Effector memory CD4-positive, alpha-beta T cell (primary cell): ENCODE measurements at regions not wholly inside any gene's neighbourhood (a gene's known extent, or its start where the extent isn't known, plus 50 kb on each side); places are given as distances from the start of the nearest gene placed in this dataset.
"Not testable (repeated sequence)": the region's sequence is repeated elsewhere in the genome, so short reads cannot be mapped to it uniquely, and the experiment has no call there.

Experiments
- DNase-seq, 3 donors: peaks; one replicate each; pipeline ENCODE4 v3.0.0-alpha.2; 2020
- H3K27ac ChIP-seq: 2 replicates; pipeline ENCODE4 v1.7.0; 2013; ENCODE audit warnings: mild to moderate bottlenecking, low read length, moderate library complexity; ENCODE audit not compliant: insufficient read depth, poor library complexity, severe bottlenecking
- H3K27me3 ChIP-seq: replicated peaks from 2 replicates; pipeline ENCODE4 v1.7.0; 2013; ENCODE audit warnings: mild to moderate bottlenecking, low read length; ENCODE audit not compliant: insufficient read depth, control insufficient read depth, poor library complexity, severe bottlenecking
- H3K36me3 ChIP-seq: 2 replicates; pipeline ENCODE4 v1.7.0; 2013; ENCODE audit warnings: mild to moderate bottlenecking, low read length, moderate library complexity; ENCODE audit not compliant: control insufficient read depth, insufficient read depth
- H3K4me1 ChIP-seq: 2 replicates; pipeline ENCODE4 v1.7.0; 2013; ENCODE audit warnings: low read length, mild to moderate bottlenecking; ENCODE audit not compliant: control insufficient read depth, insufficient read depth, poor library complexity, severe bottlenecking
- H3K4me3 ChIP-seq: 2 replicates; pipeline ENCODE4 v1.7.0; 2013; ENCODE audit warnings: low read length, low read depth, mild to moderate bottlenecking; ENCODE audit not compliant: insufficient read depth, poor library complexity, severe bottlenecking
- H3K9me3 ChIP-seq: 2 replicates; pipeline ENCODE4 v1.7.0; 2013; ENCODE audit warnings: mild to moderate bottlenecking, low read length, moderate library complexity; ENCODE audit not compliant: control insufficient read depth

GRCh38 chr7:145434811-145435210 is 599.0 kb upstream of the TPK1 start:
- Histone ChIP-seq H3K27ac (no peak overlapping the region), H3K4me1 (no peaks in the 10 kb centered on the region), H3K27me3 (no peaks in the 10 kb centered on the region), H3K4me3 (no peak overlapping the region), H3K9me3 (no peaks in the 10 kb centered on the region), H3K36me3 (no peaks in the 10 kb centered on the region)
- no peak for DNase-seq

GRCh38 chr7:145431834-145432233 is 596.0 kb upstream of the TPK1 start:
- H3K4me1 ChIP-seq, result no peaks in the 10 kb centered on the region
- no peak overlapping the region for H3K4me3 ChIP-seq
- no peak overlapping the region for H3K27ac ChIP-seq
- H3K27me3 ChIP-seq, result no peaks in the 10 kb centered on the region
- no peaks in the 10 kb centered on the region for H3K9me3 ChIP-seq
- H3K36me3 ChIP-seq, result no peaks in the 10 kb centered on the region
- no peak for DNase-seq

DNA sequence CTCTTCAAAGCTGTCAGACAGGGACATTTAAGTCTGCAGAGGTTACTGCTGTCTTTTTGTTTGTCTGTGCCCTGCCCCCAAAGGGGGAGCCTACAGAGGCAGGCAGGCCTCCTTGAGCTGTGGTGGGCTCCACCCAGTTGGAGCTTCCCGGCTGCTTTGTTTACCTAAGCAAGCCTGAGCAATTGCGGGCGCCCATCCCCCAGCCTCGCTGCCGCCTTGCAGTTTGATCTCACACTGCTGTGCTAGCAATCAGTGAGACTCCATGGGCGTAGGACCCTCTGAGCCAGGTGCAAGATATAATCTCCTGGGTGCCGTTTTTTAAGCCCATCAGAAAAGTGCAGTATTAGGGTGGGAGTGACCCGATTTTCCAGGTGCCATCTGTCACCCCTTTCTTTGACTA is 582.6 kb upstream of the TPK1 start:
- not testable (repeated sequence) for H3K27ac ChIP-seq, H3K4me3 ChIP-seq, H3K27me3 ChIP-seq, DNase-seq, H3K9me3 ChIP-seq, H3K4me1 ChIP-seq, H3K36me3 ChIP-seq

DNA sequence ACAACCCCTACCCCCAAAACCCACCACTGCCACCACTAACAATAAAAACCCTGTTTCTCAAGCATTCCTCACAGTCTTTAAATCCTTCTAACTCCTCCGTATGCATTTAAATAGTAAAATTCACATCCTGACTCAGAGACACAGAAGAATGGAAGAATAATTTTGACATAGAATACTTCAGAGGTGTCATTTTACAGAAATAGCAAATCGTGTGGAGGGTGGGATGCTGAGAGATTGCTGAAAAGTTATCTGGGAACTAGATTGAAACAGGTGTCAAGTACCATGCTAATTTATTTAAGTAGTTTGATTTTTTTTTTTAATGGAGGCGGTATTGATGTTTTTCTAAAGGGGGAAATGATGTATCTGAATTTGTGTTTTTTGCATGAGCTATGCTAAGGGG is 575.2 kb upstream of the TPK1 start:
- no peaks in the 10 kb centered on the region for H3K9me3 ChIP-seq
- H3K4me3 ChIP-seq, result no peak overlapping the region
- H3K36me3 ChIP-seq, result no peaks in the 10 kb centered on the region
- H3K27ac ChIP-seq, result no peak overlapping the region
- no peaks in the 10 kb centered on the region for H3K4me1 ChIP-seq
- H3K27me3 ChIP-seq, result no peaks in the 10 kb centered on the region
- DNase-seq, result no peak

GRCh38 chr7:145398758-145399157 is 562.9 kb upstream of the TPK1 start:
- Histone ChIP-seq H3K36me3 (no peaks in the 10 kb centered on the region), H3K27ac (no peak overlapping the region), H3K4me3 (no peak overlapping the region), H3K9me3 (no peaks in the 10 kb centered on the region), H3K4me1 (no peaks in the 10 kb centered on the region), H3K27me3 (no peaks in the 10 kb centered on the region)
- DNase-seq, result no peak

GRCh38 chr7:145394126-145394525 is 558.3 kb upstream of the TPK1 start:
- Histone ChIP-seq H3K4me1 (no peaks in the 10 kb centered on the region), H3K4me3 (no peak overlapping the region), H3K36me3 (no peaks in the 10 kb centered on the region), H3K27me3 (no peaks in the 10 kb centered on the region), H3K9me3 (no peaks in the 10 kb centered on the region), H3K27ac (no peak overlapping the region)
- DNase-seq, result no peak

DNA sequence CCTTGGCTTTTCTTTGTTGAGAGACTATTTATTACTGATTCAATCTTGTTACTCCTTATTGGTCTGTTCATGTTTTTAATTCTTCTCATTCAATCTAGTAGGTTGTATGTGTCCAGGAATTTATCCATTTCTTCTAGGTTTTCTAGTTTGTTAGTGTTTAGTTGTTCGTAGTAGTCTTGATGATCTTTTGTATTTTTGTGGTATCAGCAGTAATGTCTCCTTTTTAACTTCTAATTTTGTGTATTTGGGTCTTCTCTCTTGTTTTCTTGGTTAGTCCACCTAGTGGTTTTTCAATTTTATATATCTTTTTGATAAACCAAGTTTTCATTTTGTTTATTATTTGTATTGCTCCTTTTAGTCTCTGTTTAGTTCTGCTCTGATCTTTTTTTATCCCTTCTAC is 546.9 kb upstream of the TPK1 start:
- Histone ChIP-seq H3K36me3 (no peaks in the 10 kb centered on the region), H3K27ac (no peak overlapping the region), H3K4me3 (no peak overlapping the region), H3K9me3 (no peaks in the 10 kb centered on the region), H3K4me1 (no peaks in the 10 kb centered on the region), H3K27me3 (no peaks in the 10 kb centered on the region)
- no peak for DNase-seq

DNA sequence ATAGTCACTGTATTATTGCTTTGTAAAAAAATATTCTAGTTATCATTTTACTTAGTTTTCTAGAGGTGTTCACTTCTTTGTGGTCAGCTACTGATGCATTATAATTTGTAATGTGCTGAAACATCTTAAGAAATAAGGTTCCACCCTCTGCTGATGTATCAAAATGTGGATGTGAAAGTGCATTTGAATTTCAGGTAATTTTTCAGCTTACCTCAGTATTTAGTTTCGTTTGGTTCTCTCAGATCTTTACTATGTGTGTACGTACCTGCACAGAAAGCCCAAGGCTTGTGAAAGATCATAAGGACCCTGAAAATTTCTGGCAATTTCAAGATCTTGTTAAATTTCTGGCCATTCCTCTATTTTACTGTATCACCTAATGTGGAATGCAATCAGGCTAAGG is 542.3 kb upstream of the TPK1 start:
- H3K4me1 ChIP-seq, result no peaks in the 10 kb centered on the region
- no peaks in the 10 kb centered on the region for H3K36me3 ChIP-seq

DNA sequence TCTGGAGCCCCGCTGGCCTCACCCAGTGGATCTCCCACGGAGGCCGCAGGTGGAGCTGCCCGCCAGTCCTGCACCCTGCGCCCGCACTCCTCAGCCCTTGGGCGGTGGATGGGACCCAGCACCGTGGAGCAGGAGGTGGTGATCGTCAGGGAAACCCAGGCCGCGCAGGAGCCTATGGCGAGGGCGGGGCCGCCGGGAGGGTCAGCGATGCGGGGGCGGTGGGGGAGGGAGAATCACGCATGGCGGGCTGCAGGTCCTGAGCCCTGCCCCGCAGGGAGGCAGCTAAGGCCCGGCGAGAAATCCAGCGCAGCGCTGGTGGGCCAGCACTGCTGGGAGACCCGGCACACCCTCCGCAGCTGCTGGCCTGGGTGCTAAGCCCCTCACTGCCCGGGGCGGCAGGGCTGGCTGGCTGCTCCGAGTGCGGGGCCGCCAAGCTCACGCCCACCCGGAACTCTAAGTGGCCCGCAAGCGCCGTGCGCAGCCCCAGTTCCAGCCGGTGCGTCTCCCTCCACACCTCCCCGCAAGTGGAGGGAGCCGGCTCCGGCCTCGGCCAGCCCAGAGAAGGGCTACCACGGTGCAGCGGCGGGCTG is 524.8 kb upstream of the TPK1 start:
- no peaks in the 10 kb centered on the region for H3K4me1 ChIP-seq
- DNase-seq, result no peak
- no peaks in the 10 kb centered on the region for H3K36me3 ChIP-seq

More for the DNA sequence above, 542.3 kb upstream of the TPK1 start:
- no peaks in the 10 kb centered on the region for H3K9me3 ChIP-seq
- no peaks in the 10 kb centered on the region for H3K27me3 ChIP-seq
- no peak overlapping the region for H3K27ac ChIP-seq
- DNase-seq, result no peak
- H3K4me3 ChIP-seq, result no peak overlapping the region

DNA sequence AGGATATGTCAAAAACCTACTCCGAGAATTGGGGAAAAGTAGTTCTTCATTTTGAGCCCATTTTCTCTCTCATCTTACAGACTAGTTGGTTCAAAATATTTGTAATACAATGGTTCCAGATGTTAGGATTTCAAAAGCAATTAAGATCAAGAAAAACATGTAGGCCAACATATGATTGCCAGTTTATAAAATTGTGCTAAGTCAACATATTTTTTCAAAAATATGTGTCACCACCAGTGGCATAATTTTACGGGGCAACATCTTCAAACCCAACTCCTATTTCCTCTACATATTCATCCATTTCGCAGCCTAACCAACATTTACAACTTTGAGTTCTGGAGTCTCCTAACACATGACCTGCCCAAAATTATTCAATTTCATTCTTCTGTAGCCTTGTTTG is 514.5 kb upstream of the TPK1 start:
- Histone ChIP-seq H3K4me1 (no peaks in the 10 kb centered on the region), H3K36me3 (no peaks in the 10 kb centered on the region), H3K27ac (no peak overlapping the region), H3K9me3 (no peaks in the 10 kb centered on the region), H3K27me3 (no peaks in the 10 kb centered on the region), H3K4me3 (no peak overlapping the region)
- DNase-seq, result no peak

More for the DNA sequence above, 524.8 kb upstream of the TPK1 start:
- Histone ChIP-seq H3K9me3 (no peaks in the 10 kb centered on the region), H3K27me3 (no peaks in the 10 kb centered on the region), H3K27ac (no peak overlapping the region), H3K4me3 (no peak overlapping the region)

GRCh38 chr7:145349452-145349851 is 513.6 kb upstream of the TPK1 start:
- not testable (repeated sequence) for H3K4me1 ChIP-seq, H3K27me3 ChIP-seq, DNase-seq, H3K36me3 ChIP-seq, H3K27ac ChIP-seq, H3K4me3 ChIP-seq, H3K9me3 ChIP-seq
